Natural killer cell (primary cell): ENCODE measurements at regions not wholly inside any gene's neighbourhood (a gene's known extent, or its start where the extent isn't known, plus 50 kb on each side); places are given as distances from the start of the nearest gene placed in this dataset.
A peak's percentile ranks its signal among the peaks of the same experiment; 100 is the strongest.

ENCODE experiments used
- ATAC-seq, 3 donors: fragments of 150-1000 bp in 2 of 3; fragments of 200-7000 bp in 1 of 3; cut with Tn5 transposase; 1 replicate in 1 of 3; 2 replicates in 2 of 3; pipeline ENCODE4 v1.10.0; 2021; ENCODE audit warnings: mild to moderate bottlenecking in 2 of 3, moderate library complexity in 2 of 3
- DNase-seq, 2 donors: peaks; one replicate each; pipeline versions ENCODE4 v3.0.0 to v3.0.0-alpha.2; 2013 to 2021; ENCODE audit warnings: mixed read lengths in 1 of 2
- H3K27ac ChIP-seq: one replicate; pipeline ENCODE4 v1.5.1; 2013; ENCODE audit warnings: mild to moderate bottlenecking, low read length
- H3K27me3 ChIP-seq: one replicate; pipeline ENCODE4 v1.6.1; 2013; ENCODE audit warnings: low read length; ENCODE audit not compliant: control insufficient read depth, insufficient read depth
- H3K36me3 ChIP-seq: one replicate; pipeline ENCODE4 v1.6.1; 2013; ENCODE audit warnings: low read length; ENCODE audit not compliant: control insufficient read depth, insufficient read depth
- H3K4me1 ChIP-seq: one replicate; pipeline ENCODE4 v1.6.1; 2013; ENCODE audit warnings: low read length; ENCODE audit not compliant: control insufficient read depth, insufficient read depth
- H3K4me3 ChIP-seq: one replicate; pipeline ENCODE4 v1.5.1; 2013; ENCODE audit warnings: low read length
- H3K9me3 ChIP-seq: one replicate; pipeline ENCODE4 v1.6.1; 2013; ENCODE audit warnings: low read length; ENCODE audit not compliant: control insufficient read depth, insufficient read depth
- H3K27ac Mint-ChIP-seq, 2 donors: one replicate each; pipeline ENCODE4 v1.8.0; 2022; ENCODE audit warnings: mild to moderate bottlenecking in 2 of 2, mixed read lengths in 2 of 2, moderate library complexity in 1 of 2
- H3K27me3 Mint-ChIP-seq, 2 donors: one replicate each; pipeline ENCODE4 v1.8.0; 2022; ENCODE audit warnings: low read depth in 2 of 2, mixed read lengths in 2 of 2
- H3K36me3 Mint-ChIP-seq: one replicate; pipeline ENCODE4 v1.8.0; 2022; ENCODE audit warnings: mixed read lengths
- H3K4me1 Mint-ChIP-seq, 2 donors: one replicate each; pipeline ENCODE4 v1.8.0; 2022; ENCODE audit warnings: mixed read lengths in 2 of 2
- H3K4me3 Mint-ChIP-seq: one replicate; pipeline ENCODE4 v1.8.0; 2022; ENCODE audit warnings: mild to moderate bottlenecking, moderate library complexity, mixed read lengths
- H3K9me3 Mint-ChIP-seq, 2 donors: one replicate each; pipeline ENCODE4 v1.8.0; 2022; ENCODE audit warnings: mixed read lengths in 2 of 2
- WGBS: methylation state at CpG from one replicate; pipeline ENCODE4 v1.1.7; 2013; ENCODE audit warnings: missing lambda C conversion rate; ENCODE audit not compliant: insufficient coverage; 5-methylcytosine and 5-hydroxymethylcytosine counted together
- intact Hi-C: fragments of 100-400 bp; cut with micrococcal nuclease; formaldehyde crosslinking; loops from one replicate; pipeline ENCODE4 v1.14.2; 2022
- TF ChIP-seq, protein P1 (sequence below): fragments of 200-600 bp; IDR thresholded peaks from one replicate; pipeline ENCODE4 v1.8.0; 2022; ENCODE audit warnings: antibody characterized with exemption

- no peaks in the 10 kb centered on the region for H3K27me3 Mint-ChIP-seq
- H3K4me3 ChIP-seq = no peak overlapping the region
- TF ChIP-seq, protein P1, sequence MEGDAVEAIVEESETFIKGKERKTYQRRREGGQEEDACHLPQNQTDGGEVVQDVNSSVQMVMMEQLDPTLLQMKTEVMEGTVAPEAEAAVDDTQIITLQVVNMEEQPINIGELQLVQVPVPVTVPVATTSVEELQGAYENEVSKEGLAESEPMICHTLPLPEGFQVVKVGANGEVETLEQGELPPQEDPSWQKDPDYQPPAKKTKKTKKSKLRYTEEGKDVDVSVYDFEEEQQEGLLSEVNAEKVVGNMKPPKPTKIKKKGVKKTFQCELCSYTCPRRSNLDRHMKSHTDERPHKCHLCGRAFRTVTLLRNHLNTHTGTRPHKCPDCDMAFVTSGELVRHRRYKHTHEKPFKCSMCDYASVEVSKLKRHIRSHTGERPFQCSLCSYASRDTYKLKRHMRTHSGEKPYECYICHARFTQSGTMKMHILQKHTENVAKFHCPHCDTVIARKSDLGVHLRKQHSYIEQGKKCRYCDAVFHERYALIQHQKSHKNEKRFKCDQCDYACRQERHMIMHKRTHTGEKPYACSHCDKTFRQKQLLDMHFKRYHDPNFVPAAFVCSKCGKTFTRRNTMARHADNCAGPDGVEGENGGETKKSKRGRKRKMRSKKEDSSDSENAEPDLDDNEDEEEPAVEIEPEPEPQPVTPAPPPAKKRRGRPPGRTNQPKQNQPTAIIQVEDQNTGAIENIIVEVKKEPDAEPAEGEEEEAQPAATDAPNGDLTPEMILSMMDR = no peak
- H3K27me3 ChIP-seq = no peaks in the 10 kb centered on the region
- DNase-seq = no peak
- 61% methylated on average over 1 of the region's 1 CpG for WGBS
- H3K9me3 ChIP-seq = no peaks in the 10 kb centered on the region
- intact Hi-C loops = no loop called here
- H3K27ac ChIP-seq = no peak overlapping the region
- no peak overlapping the region for H3K27ac Mint-ChIP-seq
- no peak for ATAC-seq
- peaks cover 32% of the 10 kb centered on the region for H3K4me1 ChIP-seq
- no peaks in the 10 kb centered on the region for H3K36me3 ChIP-seq
- peaks cover 25 to 36% of the 10 kb centered on the region in 2 donors for H3K4me1 Mint-ChIP-seq
- H3K4me3 Mint-ChIP-seq = no peak overlapping the region
- H3K9me3 Mint-ChIP-seq = peaks cover 0 to 2% of the 10 kb centered on the region in 2 donors
- no peaks in the 10 kb centered on the region for H3K36me3 Mint-ChIP-seq
These were observed 181.0 kb upstream of the JUN start for GRCh38 chr1:58964880-58965279.

DNA sequence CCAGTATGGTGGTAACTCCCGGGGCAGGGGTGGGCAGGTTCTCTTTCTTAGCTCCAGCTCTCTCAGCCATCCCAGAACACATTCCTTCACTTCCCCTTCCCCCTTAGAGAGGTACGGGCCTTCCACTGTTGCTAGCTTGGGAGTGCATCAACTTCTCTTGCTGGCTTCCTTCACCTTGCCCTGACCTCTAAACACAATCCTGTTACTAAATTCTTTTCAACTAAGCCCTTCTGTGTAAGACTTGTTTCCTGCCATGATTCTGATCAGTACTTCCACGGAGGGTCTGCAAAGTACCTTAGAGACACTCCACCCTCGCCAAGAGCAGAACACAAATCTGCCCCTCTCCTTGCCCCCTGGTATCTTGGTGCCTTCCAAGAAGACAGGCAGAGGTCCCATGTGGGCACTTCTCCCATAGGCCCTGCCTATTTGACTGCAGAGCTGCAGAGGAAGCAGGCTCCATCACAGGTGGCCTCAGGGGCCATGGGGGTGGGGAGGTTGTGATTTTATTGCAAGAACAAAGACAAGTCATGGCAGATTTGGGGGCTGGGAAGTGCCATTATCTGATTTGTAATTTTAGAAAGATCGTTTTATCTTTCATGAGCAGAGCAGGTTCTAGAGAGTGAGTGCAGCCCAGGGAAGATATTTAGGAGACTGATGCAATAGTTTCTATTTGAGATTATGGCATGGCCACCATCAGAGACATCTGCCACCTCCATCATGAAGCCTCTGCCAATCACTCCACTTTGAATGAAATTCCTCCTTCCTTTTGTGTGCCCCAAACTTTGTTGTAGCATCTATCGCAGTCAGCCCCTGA lies 182.5 kb upstream of the JUN start:
- no peak overlapping the region for H3K27ac Mint-ChIP-seq
- DNase-seq (no peak), ATAC-seq (no peak)
- Histone ChIP-seq H3K27ac (no peak overlapping the region), H3K27me3 (no peaks in the 10 kb centered on the region), H3K9me3 (no peaks in the 10 kb centered on the region), H3K36me3 (no peaks in the 10 kb centered on the region), H3K4me3 (no peak overlapping the region), H3K4me1 (peaks cover 34% of the 10 kb centered on the region)
- no peaks in the 10 kb centered on the region for H3K9me3 Mint-ChIP-seq
- intact Hi-C loops = no loop called here
- TF ChIP-seq, protein P1 = no peak
- no peaks in the 10 kb centered on the region for H3K36me3 Mint-ChIP-seq
- H3K4me1 Mint-ChIP-seq = peaks cover 25 to 36% of the 10 kb centered on the region in 2 donors
- no peaks in the 10 kb centered on the region for H3K27me3 Mint-ChIP-seq
- no peak overlapping the region for H3K4me3 Mint-ChIP-seq
- 84% methylated on average over 6 of the region's 6 CpGs for WGBS

DNA sequence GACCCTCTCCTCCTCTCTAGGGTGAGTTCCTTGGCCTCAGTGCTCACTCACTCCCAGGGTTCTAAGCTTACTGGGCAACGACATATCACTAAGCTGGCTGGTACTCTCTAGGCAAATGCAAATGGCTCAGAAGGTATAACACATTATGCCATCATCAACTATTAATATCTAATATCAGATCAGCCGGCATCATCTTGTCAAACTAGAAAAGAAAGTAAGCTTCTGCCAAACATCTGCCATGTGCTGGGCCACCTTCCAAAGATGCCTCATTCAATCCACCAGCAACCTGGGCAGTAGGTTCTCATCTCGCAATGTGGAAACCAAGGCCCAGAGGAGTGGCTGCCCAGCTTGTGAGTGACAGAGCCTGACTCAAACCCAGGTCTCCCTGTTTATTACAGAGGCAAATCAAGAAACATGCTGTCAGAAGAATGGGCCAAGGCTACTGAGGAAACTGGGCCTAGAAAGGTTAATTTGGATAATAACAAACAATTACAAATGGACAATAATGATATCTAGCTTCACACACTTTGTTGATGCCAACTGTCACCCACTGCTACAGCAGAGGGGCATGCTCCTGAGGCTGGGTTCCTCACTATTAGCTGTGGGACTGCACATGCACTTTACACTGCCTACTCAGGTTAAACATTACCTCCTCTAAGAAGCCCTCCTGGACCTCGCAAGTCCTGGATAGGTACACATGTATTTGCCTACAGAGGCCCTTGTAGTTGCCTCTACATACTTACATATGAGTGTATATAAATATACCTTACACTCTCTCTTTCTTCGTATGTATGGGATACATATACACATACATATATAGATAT lies 183.3 kb upstream of the JUN start:
- Mint-ChIP-seq H3K4me1 (peaks cover 25 to 40% of the 10 kb centered on the region in 2 donors), H3K27me3 (no peaks in the 10 kb centered on the region), H3K9me3 (no peaks in the 10 kb centered on the region), H3K4me3 (no peak overlapping the region), H3K27ac (no peak overlapping the region), H3K36me3 (no peaks in the 10 kb centered on the region)
- no peaks in the 10 kb centered on the region for H3K9me3 ChIP-seq
- TF ChIP-seq, protein P1 = no peak
- no peaks in the 10 kb centered on the region for H3K27me3 ChIP-seq
- H3K4me1 ChIP-seq = peaks cover 34% of the 10 kb centered on the region
- H3K27ac ChIP-seq = peak overlapping the region; percentile 23
- no peak for ATAC-seq
- 97% methylated on average over 3 of the region's 5 CpGs for WGBS
- no peaks in the 10 kb centered on the region for H3K36me3 ChIP-seq
- intact Hi-C loops = no loop called here
- DNase-seq = no peak
- no peak overlapping the region for H3K4me3 ChIP-seq
